ENCODE measurements at regions not wholly inside any gene's neighbourhood (a gene's known extent, or its start where the extent isn't known, plus 50 kb on each side); places are given as distances from the start of the nearest gene placed in this dataset.
"Not testable (repeated sequence)": the region's sequence is repeated elsewhere in the genome, so short reads cannot be mapped to it uniquely, and the experiment has no call there.

- DNase-seq (ENCODE audit: low spot score), result no peak
These were observed 768.5 kb downstream of the NXPH1 start for GRCh38 chr7:9201928-9202327.

- no peak for DNase-seq (ENCODE audit: low spot score)
These were observed 771.2 kb downstream of the NXPH1 start for GRCh38 chr7:9204571-9204970.

- DNase-seq (ENCODE audit: low spot score), result no peak
These were observed 776.7 kb downstream of the NXPH1 start for GRCh38 chr7:9210114-9210513.

- DNase-seq (ENCODE audit: low spot score), result no peak
These were observed 783.8 kb downstream of the NXPH1 start for GRCh38 chr7:9217204-9217603.

GRCh38 chr7:9226500-9226899, 793.1 kb downstream of the NXPH1 start:
- no peak for DNase-seq (ENCODE audit: low spot score)

GRCh38 chr7:9231630-9232121, 798.3 kb downstream of the NXPH1 start:
- DNase-seq (ENCODE audit: low spot score), result no peak

- no peak for DNase-seq (ENCODE audit: low spot score)
These were observed 806.6 kb downstream of the NXPH1 start for GRCh38 chr7:9240001-9240400.

GRCh38 chr7:9241826-9242225, 808.4 kb downstream of the NXPH1 start:
- no peak for DNase-seq (ENCODE audit: low spot score)

- no peak for DNase-seq (ENCODE audit: low spot score)
These were observed 809.2 kb downstream of the NXPH1 start for GRCh38 chr7:9242636-9243035.

GRCh38 chr7:9250876-9251275, 817.5 kb downstream of the NXPH1 start:
- DNase-seq (ENCODE audit: low spot score), result peak; percentile 82

- DNase-seq (ENCODE audit: low spot score), result no peak
These were observed 831.0 kb downstream of the NXPH1 start for GRCh38 chr7:9264395-9264794.

- no peak for DNase-seq (ENCODE audit: low spot score)
These were observed 846.7 kb downstream of the NXPH1 start for GRCh38 chr7:9280088-9280487.

- DNase-seq (ENCODE audit: low spot score), result no peak
These were observed 849.8 kb downstream of the NXPH1 start for GRCh38 chr7:9283246-9283645.

- DNase-seq (ENCODE audit: low spot score), result no peak
These were observed 869.0 kb downstream of the NXPH1 start for GRCh38 chr7:9302436-9302835.

GRCh38 chr7:9307131-9307530, 873.7 kb downstream of the NXPH1 start:
- no peak for DNase-seq (ENCODE audit: low spot score)

GRCh38 chr7:9324513-9324912, 891.1 kb downstream of the NXPH1 start:
- no peak for DNase-seq (ENCODE audit: low spot score)

- no peak for DNase-seq (ENCODE audit: low spot score)
These were observed 894.9 kb downstream of the NXPH1 start for GRCh38 chr7:9328296-9328695.

- no peak for DNase-seq (ENCODE audit: low spot score)
These were observed 916.2 kb downstream of the NXPH1 start for GRCh38 chr7:9349625-9350024.

- no peak for DNase-seq (ENCODE audit: low spot score)
These were observed 957.8 kb downstream of the NXPH1 start for GRCh38 chr7:9391221-9391620.

GRCh38 chr7:9391984-9392383, 958.6 kb downstream of the NXPH1 start:
- no peak for DNase-seq (ENCODE audit: low spot score)

- not testable (repeated sequence) for DNase-seq (ENCODE audit: low spot score)
These were observed 971.0 kb downstream of the NXPH1 start for GRCh38 chr7:9404386-9404785.

- no peak for DNase-seq (ENCODE audit: low spot score)
These were observed 974.4 kb downstream of the NXPH1 start for GRCh38 chr7:9407816-9408215.

- DNase-seq (ENCODE audit: low spot score), result no peak
These were observed 1020.1 kb downstream of the NXPH1 start for GRCh38 chr7:9453521-9453920.

- no peak for DNase-seq (ENCODE audit: low spot score)
These were observed 1055.1 kb downstream of the NXPH1 start for GRCh38 chr7:9488555-9488954.
